HEK293T (cell line): ENCODE measurements at regions not wholly inside any gene's neighbourhood (a gene's known extent, or its start where the extent isn't known, plus 50 kb on each side); places are given as distances from the start of the nearest gene placed in this dataset.

Source experiments
- FOXM1 ChIP-seq: fragments of 450-650 bp; IDR thresholded peaks from 2 replicates; pipeline ENCODE4 v1.6.1; 2017; ENCODE audit warnings: mild to moderate bottlenecking, borderline replicate concordance
- SP1 ChIP-seq: fragments of 450-650 bp; IDR thresholded peaks from 2 replicates; pipeline ENCODE4 v1.6.1; 2017

GRCh38 chr11:95547186-95547585 is 242.4 kb downstream of the FAM76B start:
- TF ChIP-seq FOXM1 = no peak
- no peak for TF ChIP-seq SP1
